Embryonic facial prominence (tissue), 1 donor: ENCODE measurements at regions not wholly inside any gene's neighbourhood (a gene's known extent, or its start where the extent isn't known, plus 50 kb on each side); places are given as distances from the start of the nearest gene placed in this dataset.
"Not testable (repeated sequence)": the region's sequence is repeated elsewhere in the genome, so short reads cannot be mapped to it uniquely, and the experiment has no call there.

ENCODE experiments used
- DNase-seq: peaks from one replicate; pipeline ENCODE4 v3.0.0-alpha.2; 2016; ENCODE audit errors: extremely low spot score

GRCh38 chr2:12613137-12613835 lies 103.5 kb upstream of the TRIB2 start:
- DNase-seq = no peak

- no peak for DNase-seq
Observed at GRCh38 chr2:12615509-12615908, 101.2 kb upstream of the TRIB2 start.

- DNase-seq = no peak
Observed at GRCh38 chr2:12616456-12617156, 100.1 kb upstream of the TRIB2 start.

GRCh38 chr2:12617366-12617765 lies 99.4 kb upstream of the TRIB2 start:
- DNase-seq = no peak

- DNase-seq = no peak
Observed at GRCh38 chr2:12617853-12618252, 98.9 kb upstream of the TRIB2 start.

GRCh38 chr2:12618576-12618975 lies 98.2 kb upstream of the TRIB2 start:
- DNase-seq = no peak

- no peak for DNase-seq
Observed at GRCh38 chr2:12619975-12620374, 96.8 kb upstream of the TRIB2 start.

GRCh38 chr2:12620759-12621158 lies 96.0 kb upstream of the TRIB2 start:
- no peak for DNase-seq

- no peak for DNase-seq
Observed at GRCh38 chr2:12623051-12623450, 93.7 kb upstream of the TRIB2 start.

- DNase-seq = no peak
Observed at GRCh38 chr2:12624384-12624783, 92.4 kb upstream of the TRIB2 start.

GRCh38 chr2:12624905-12625598 lies 91.7 kb upstream of the TRIB2 start:
- no peak for DNase-seq

- DNase-seq = not testable (repeated sequence)
Observed at GRCh38 chr2:12628541-12628940, 88.2 kb upstream of the TRIB2 start.

- DNase-seq = no peak
Observed at GRCh38 chr2:12636837-12637581, 79.7 kb upstream of the TRIB2 start.

GRCh38 chr2:12637754-12638153 lies 79.0 kb upstream of the TRIB2 start:
- no peak for DNase-seq

- DNase-seq = no peak
Observed at GRCh38 chr2:12641441-12641840, 75.3 kb upstream of the TRIB2 start.

- no peak for DNase-seq
Observed at GRCh38 chr2:12642332-12642731, 74.4 kb upstream of the TRIB2 start.

- DNase-seq = no peak
Observed at GRCh38 chr2:12642859-12643258, 73.9 kb upstream of the TRIB2 start.

- DNase-seq = no peak
Observed at GRCh38 chr2:12649602-12650400, 66.9 kb upstream of the TRIB2 start.

- DNase-seq = no peak
Observed at GRCh38 chr2:12651641-12652040, 65.1 kb upstream of the TRIB2 start.

GRCh38 chr2:12652723-12653122 lies 64.0 kb upstream of the TRIB2 start:
- no peak for DNase-seq

GRCh38 chr2:12657560-12657959 lies 59.2 kb upstream of the TRIB2 start:
- DNase-seq = no peak
